ENCODE measurements at regions not wholly inside any gene's neighbourhood (a gene's known extent, or its start where the extent isn't known, plus 50 kb on each side); places are given as distances from the start of the nearest gene placed in this dataset.
A peak's percentile ranks its signal among the peaks of the same experiment; 100 is the strongest.

GRCh38 chr15:86018679-86019078 is 61.0 kb upstream of the AGBL1 start:
- intact Hi-C loops (cut with micrococcal nuclease) = no loop called here
- POLR2A ChIA-PET = no interaction called here
- Mint-ChIP-seq H3K27me3 (ENCODE audit: insufficient read depth, unreplicated experiment) (peaks cover 14% of the 10 kb centered on the region), H3K4me3 (ENCODE audit: unreplicated experiment) (no peak overlapping the region), H3K27ac (ENCODE audit: low read depth, unreplicated experiment) (no peak overlapping the region), H3K4me1 (ENCODE audit: insufficient read depth, unreplicated experiment) (peaks cover 6% of the 10 kb centered on the region), H3K36me3 (ENCODE audit: insufficient read depth, unreplicated experiment) (no peaks in the 10 kb centered on the region), H3K9me3 (ENCODE audit: unreplicated experiment) (no peaks in the 10 kb centered on the region)
- DNase-seq (ENCODE audit: unreplicated experiment) = peak; percentile 10
- TF ChIP-seq CTCF (IDR thresholded peaks at IDR 0.05; ENCODE audit: unreplicated experiment) = no peak
- no TSS peak for BruUV-seq (replicated peaks)
- CTCF ChIA-PET = interaction anchor here (0.7 kb wide), 1 partner anchor 158 kb away, joined by 3 read pairs; no protein-coding TSS in a partner anchor

- peak; percentile 91 for DNase-seq (ENCODE audit: unreplicated experiment)
- CTCF ChIA-PET = no interaction called here
- intact Hi-C loops (cut with micrococcal nuclease) = no loop called here
- POLR2A ChIA-PET = no interaction called here
- Mint-ChIP-seq H3K4me1 (ENCODE audit: insufficient read depth, unreplicated experiment) (peaks cover 6% of the 10 kb centered on the region), H3K27ac (ENCODE audit: low read depth, unreplicated experiment) (no peak overlapping the region), H3K36me3 (ENCODE audit: insufficient read depth, unreplicated experiment) (no peaks in the 10 kb centered on the region), H3K9me3 (ENCODE audit: unreplicated experiment) (no peaks in the 10 kb centered on the region), H3K27me3 (ENCODE audit: insufficient read depth, unreplicated experiment) (peaks cover 23% of the 10 kb centered on the region), H3K4me3 (ENCODE audit: unreplicated experiment) (no peak overlapping the region)
- no TSS peak for BruUV-seq (replicated peaks)
- TF ChIP-seq CTCF (IDR thresholded peaks at IDR 0.05; ENCODE audit: unreplicated experiment) = no peak
Observed at GRCh38 chr15:86021281-86022264, 58.1 kb upstream of the AGBL1 start.

DNA sequence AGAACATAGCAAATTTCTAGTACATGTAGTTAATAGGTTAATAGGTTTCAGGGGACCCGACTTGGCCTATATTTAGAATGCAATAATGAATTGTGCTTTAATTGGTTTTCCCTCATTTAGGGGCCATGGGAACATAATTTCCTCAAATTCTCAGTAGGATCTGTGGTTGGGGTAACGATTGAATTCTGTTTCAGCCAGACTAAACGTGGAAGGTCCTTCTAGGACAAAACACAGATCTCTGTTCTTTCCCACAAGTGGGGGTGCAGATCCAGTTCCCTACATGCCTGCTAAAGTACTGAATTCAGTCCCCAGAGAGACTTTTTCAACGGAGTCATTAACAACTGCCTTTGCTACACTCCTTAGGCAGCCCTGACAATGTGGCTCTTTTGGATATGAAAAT is 50.7 kb upstream of the AGBL1 start:
- Mint-ChIP-seq H3K4me3 (ENCODE audit: unreplicated experiment) (no peak overlapping the region), H3K36me3 (ENCODE audit: insufficient read depth, unreplicated experiment) (no peaks in the 10 kb centered on the region), H3K27me3 (ENCODE audit: insufficient read depth, unreplicated experiment) (peaks cover 18% of the 10 kb centered on the region), H3K27ac (ENCODE audit: low read depth, unreplicated experiment) (no peak overlapping the region), H3K9me3 (ENCODE audit: unreplicated experiment) (no peaks in the 10 kb centered on the region), H3K4me1 (ENCODE audit: insufficient read depth, unreplicated experiment) (no peaks in the 10 kb centered on the region)
- CTCF ChIA-PET = no interaction called here
- TF ChIP-seq CTCF (IDR thresholded peaks at IDR 0.05; ENCODE audit: unreplicated experiment) = no peak
- POLR2A ChIA-PET = no interaction called here
- BruUV-seq (replicated peaks) = no TSS peak
- DNase-seq (ENCODE audit: unreplicated experiment) = no peak
- intact Hi-C loops (cut with micrococcal nuclease) = no loop called here

Measured in MCF 10A (cell line).